Hepatic stellate cell (primary cell): ENCODE measurements at regions not wholly inside any gene's neighbourhood (a gene's known extent, or its start where the extent isn't known, plus 50 kb on each side); places are given as distances from the start of the nearest gene placed in this dataset.
"Not testable (repeated sequence)": the region's sequence is repeated elsewhere in the genome, so short reads cannot be mapped to it uniquely, and the experiment has no call there.

Experiments used
- DNase-seq: peaks from one replicate; pipeline ENCODE4 v3.0.0; 2011; ENCODE audit warnings: low spot score

DNA sequence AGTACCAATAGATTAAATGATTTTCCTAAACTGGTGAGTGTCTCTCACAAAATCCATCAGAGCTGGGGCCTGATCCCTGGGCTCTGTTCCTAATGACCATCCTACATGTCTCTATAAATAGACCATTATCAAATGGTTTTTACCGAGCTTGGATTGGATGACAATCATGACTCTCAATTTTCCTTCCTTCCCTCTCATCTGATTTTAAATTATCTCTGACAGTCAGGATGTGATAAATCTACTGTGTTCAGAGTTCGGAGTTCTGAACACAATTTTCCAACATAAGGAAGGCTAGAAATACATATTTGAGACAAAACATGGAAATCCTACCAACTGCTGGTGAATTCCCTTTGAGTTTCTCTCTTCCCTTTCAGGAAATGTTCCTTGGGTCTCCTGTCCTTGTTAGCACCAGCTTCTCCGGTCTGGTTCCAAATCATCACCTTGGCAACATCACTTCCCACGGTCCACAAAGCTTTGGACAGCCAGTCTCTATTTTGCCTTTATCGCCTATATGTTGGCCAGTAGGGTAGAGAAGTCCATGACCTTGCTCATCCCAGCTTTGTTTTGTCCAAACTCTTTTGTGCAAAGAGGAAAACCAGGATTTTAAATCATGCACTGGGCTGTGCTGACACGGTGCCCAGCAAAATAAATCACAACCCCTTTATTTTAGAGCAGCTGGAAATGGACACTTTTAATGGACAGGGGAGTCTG lies 139.6 kb upstream of the ITGA6 start:
- DNase-seq = no peak

DNA sequence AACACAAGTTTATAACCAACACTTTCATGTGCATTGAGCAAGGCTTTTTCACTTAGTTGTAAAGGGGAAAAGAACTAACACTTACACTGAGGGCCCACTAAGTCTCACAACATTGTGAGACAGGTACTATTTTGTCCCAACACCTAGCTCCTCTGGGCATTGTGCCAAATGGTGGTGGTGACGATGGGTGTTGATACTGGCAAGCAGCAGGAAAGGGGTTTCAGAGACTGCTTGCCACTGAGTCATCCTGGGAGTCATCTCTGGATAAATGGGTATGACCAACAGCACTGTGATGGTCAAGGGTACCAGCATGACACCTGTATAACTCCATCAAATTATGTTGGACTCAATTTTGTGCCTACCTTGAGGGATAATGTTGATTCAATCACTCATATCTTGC lies 138.8 kb upstream of the ITGA6 start:
- DNase-seq = no peak

DNA sequence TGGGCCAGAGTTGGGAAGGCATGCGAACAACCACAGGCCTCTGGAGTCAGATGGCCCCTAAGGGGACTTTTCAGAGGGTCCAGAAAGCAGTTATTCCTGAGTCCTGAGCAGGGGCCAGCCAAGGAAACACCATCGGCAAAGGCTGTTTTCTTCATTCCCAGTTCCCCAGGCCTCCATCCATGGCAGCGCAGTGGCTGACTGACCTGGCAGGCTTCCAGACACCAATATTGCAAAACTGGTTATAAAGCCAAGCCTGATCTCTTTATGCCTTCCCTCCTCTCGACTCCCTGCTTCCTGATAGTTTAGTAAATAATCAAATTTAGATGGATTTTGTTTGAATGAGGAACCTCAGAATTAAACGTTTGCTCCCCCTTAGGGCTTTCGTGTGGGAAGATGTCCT lies 133.4 kb upstream of the ITGA6 start:
- no peak for DNase-seq

DNA sequence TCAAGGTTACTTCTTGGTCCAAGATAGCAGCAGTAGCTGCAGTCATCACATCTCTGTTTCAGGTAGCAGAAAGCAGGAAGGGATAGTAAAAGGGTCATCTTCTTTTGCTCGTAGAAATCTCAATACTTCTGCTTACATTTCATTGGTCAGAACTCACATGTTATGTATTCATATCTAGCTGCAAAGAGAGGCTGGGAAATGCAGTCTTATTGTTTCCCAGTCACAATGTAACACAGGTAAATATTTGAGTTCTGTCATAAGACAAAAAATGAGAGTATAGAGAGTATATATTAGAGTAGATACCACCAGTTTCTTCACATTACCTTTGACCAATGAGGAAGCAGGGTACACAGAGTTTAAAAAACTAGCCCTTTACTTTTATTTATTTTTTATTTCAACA lies 132.4 kb upstream of the ITGA6 start:
- no peak for DNase-seq

DNA sequence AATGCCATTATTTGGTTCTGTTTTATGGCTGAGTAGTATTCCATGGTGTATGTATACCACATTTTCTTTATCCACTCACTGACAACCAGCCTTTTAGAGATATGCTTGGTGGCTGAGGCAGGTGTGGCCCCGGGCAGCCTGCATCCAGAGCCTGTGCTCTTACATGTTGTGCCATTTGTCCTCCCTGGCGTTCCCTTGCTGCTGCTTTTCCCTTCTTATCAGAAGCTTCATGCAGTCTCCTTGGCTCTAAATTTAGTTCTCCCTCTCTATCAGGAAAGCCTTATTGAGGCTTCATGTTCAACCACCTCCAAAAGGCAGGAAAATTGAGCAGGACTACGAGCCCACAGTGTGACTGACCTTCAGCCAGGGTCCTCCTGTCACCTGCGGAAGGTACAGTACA lies 131.7 kb upstream of the ITGA6 start:
- no peak for DNase-seq

- no peak for DNase-seq
Observed at GRCh38 chr2:172296267-172297046, 130.9 kb upstream of the ITGA6 start.

GRCh38 chr2:172297531-172297930 lies 129.9 kb upstream of the ITGA6 start:
- DNase-seq = no peak

GRCh38 chr2:172297950-172298349 lies 129.4 kb upstream of the ITGA6 start:
- DNase-seq = no peak

DNA sequence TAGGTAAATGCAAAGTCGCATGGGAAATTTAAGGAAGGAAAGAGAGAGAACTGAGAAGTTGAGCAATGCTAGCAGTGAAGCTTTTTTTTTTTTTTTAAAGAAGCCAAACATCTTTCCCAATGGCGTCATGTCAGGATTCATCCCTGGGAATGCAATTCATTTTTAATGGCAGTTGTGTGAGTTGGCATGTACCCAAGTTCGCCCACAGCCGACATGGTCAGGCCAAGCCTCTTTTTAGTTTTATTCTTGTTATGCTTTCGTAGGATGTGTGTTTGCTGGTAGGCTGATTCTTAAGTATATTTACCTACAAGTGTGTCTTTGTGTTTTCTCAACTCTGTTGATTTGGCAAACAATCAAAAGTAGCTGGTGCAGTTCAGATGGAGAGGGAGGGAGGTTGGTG lies 127.6 kb upstream of the ITGA6 start:
- DNase-seq = peak; percentile 60

DNA sequence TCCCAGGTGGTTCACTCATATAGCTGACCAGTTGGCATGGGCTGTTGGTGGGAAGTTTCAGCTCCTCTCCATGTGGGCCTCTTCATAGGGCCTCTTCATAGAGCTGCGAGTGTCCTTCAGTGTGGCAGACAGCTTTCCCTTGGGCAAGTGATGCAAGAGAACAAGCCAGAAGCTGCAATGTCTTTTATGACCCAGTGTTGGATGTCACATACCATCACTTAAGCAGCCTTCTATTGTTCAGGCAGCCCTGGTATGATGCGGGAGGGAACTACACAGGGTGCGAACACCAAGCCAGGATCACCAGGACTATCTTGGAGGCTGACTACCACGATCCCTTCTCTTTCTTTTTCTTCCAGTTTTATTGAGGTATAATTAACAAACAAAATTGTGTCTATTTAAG lies 126.5 kb upstream of the ITGA6 start:
- no peak for DNase-seq

DNA sequence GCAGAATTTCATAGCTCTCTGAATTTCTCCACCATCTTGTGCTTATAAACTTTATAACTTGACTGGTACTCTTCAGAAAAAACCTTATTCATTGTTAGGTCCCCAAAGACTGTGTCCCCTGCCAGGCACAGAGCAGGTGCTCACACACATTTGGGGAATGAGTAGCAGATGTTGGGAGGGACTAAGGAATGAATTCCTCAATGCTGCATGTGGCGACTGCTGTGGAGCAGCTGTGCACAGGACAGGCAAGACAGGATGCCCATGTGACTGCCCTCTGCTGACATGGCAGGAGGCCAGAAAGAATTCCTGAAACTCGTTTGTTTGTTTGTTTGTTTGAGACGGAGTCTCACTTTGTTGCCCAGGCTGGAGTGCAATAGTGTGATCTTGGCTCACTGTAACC lies 122.3 kb upstream of the ITGA6 start:
- DNase-seq = no peak

DNA sequence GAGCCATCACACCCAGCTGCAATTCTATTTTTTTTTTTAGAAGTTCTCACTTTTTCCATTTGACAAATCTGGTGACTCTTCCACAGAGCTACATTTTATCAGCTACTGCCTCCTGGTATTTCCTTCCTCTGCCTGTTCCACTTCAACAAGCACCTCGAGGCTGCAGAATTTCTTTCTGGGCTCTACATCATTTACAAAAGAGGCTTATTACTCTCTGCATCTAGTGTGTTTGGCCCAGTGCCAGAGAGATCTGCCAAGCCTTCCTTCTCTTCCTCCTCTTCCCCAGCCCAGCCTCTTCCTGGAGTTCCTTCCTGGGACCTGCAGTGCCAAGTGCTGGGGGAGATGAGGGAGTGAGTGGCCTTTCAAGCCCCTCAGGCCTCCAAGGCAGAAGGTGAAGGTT lies 119.6 kb upstream of the ITGA6 start:
- DNase-seq = no peak

GRCh38 chr2:172308253-172308935 lies 119.0 kb upstream of the ITGA6 start:
- DNase-seq = no peak

GRCh38 chr2:172311921-172312345 lies 115.5 kb upstream of the ITGA6 start:
- no peak for DNase-seq

DNA sequence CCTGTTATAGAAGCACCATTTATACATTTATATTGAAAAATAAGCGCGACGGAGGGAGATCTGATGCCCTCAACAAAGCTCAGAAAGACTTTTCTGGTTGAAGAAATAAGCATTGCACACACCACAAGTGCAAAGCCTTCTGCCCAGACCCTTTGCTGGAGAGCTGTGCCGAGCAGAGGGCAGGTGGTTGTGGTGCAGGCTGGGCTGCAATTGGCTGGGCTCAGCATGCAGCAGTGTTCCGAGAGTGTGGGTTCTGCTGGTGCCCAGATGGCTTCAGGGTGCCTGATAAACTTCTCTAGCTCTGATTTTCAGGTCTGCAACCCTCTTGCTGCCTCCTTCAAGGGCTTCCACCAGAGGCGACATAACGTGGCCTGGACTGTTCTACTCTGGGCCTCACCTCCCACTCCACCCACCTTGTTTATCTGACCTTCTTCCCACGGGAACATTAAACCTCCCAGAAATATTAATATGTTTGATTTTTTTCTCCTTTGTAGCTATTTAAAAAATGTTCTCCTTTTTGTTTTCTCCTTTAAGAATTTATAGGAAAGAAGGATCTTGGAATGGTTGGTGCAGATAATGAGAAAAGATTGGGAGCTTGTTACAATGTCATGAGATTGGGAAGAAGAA lies 113.6 kb upstream of the ITGA6 start:
- DNase-seq = no peak

DNA sequence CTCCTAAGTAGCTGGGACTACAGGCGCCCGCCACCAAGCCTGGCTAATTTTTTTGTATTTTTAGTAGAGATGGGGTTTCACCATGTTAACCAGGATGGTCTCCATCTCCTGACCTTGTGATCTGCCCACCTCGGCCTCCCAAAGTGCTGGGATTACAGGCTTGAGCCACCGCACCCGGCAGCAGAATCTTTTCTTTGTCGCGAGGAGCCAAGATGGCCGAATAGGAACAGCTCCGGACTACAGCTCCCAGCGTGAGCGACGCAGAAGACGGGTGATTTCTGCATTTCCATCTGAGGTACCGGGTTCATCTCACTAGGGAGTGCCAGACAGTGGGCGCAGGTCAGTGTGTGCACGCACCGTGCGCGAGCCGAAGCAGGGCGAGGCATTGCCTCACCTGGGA lies 112.3 kb upstream of the ITGA6 start:
- not testable (repeated sequence) for DNase-seq

- DNase-seq = no peak
Observed at GRCh38 chr2:172322049-172322448, 105.3 kb upstream of the ITGA6 start.

DNA sequence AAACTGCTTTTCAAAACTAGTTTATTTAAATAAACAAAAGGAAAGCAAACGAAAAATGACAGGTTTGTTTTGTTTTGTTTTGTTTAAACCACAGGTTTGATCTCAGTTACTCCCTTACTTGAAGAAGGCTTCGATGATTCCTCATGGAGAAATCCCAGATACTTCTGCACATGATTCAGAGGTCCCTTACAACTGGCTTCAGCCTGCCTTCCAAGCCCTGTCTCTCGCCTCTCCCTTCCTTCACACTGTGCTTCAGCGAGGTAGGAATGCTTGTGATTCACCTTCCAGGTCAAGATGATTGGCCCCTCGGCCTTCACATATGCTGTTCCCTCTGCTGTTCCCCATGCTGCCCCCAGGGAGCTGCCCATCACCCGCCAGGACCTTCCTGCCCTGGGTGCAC lies 104.1 kb upstream of the ITGA6 start:
- peak; percentile 29 for DNase-seq

DNA sequence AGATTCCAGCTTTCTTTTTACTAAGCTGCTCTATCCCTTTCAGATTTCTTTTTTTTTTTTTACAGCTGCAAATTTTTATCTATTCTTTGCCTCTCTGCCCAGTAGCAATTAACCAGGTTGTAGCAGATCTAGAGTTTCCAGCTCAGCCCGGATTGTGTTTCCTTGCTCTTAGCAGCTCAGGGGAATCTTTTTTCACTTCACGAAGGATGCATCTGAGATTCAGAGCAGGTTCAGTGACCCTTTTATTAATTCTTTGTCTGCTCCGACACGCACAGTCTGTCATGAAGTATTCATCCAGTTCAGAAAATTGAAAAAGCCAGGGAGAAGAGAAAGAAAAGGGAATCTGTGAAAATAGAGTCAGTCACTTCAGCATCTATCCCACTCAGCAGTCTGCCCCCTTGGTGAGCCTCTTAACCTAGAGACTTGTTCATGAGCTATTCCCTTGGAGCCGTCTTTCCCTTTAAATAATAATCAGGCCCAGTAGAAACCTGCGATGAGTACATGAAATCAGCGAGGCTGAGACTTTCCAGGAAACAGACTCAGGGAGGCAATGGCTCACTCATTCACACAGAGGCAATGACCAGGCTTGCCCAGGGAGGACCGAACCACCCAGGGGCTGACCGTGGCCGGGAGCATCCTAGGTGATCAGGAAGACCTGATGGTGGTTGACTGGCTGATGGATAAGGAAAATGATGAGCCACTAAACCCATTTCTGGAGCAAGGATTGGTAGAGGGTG lies 103.4 kb upstream of the ITGA6 start:
- DNase-seq = no peak

GRCh38 chr2:172326211-172326509 lies 101.2 kb upstream of the ITGA6 start:
- no peak for DNase-seq

GRCh38 chr2:172328103-172328841 lies 99.1 kb upstream of the ITGA6 start:
- no peak for DNase-seq

DNA sequence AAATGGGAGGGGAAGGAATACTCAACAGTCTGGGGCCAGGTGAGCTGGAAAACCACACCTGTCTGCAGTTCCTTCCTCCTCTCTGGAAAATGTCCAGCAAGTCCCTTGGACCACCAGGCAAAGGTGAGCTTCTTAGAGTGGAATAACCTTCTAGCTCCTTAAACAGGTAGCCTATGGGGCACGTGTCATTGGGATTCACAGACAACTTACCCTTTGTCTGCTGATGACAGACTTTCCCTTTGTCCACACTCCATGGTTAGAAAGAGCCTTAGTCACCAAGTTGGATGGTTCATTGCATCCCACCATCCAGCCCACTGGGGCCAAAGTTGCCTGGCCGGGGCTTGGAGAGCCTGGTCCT lies 98.0 kb upstream of the ITGA6 start:
- no peak for DNase-seq
